ENCODE measurements at regions not wholly inside any gene's neighbourhood (a gene's known extent, or its start where the extent isn't known, plus 50 kb on each side); places are given as distances from the start of the nearest gene placed in this dataset.

DNA sequence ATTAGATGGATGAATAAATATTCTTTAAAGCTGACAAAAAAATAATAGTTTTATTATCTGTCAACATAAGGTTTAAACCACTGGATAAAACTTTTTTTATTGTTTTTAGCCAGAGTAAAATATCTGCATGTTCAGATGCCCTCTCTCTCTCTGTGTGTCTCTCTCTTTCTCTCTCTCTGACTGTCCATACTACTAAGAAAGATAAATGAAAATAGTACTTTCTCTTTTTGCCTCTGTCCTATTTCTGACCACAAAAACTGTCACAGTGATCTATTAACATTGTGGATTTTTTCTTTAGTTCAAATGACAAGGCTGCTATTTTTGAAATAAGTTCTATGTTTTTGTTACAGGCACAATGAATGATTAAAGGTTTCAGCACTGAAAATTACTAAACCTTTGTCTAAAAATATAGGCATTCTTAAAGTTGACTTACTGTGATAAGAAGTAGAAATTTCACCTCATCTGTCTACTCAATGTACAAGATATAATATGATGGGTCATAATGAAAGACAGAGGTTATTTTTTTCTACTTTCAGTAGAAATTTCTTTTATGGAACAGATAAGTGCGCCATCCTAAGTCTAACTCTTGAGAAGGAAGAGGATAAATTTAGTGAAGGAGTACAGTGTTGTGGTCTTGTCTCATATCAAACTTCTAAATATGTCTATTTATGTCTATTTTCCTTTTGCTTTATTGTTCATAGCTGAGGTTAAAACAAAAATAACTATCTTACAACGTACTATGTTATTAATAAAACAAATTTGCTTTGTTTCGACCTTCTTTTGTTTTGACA is 341.9 kb upstream of the EYS start:
- H3K9me3 ChIP-seq (ENCODE audit: low read depth, low read length, poor library complexity, severe bottlenecking) = no peaks in the 10 kb centered on the region
- BruUV-seq (replicated peaks) = no TSS peak
- intact Hi-C loops (cut with micrococcal nuclease; ENCODE audit: unreplicated experiment) = no loop called here
- TF ChIP-seq EZH2 (IDR thresholded peaks at IDR 0.05; ENCODE audit: borderline replicate concordance, low read depth, low read length, poor library complexity, severe bottlenecking) = no peak
- TF ChIP-seq, protein P1, sequence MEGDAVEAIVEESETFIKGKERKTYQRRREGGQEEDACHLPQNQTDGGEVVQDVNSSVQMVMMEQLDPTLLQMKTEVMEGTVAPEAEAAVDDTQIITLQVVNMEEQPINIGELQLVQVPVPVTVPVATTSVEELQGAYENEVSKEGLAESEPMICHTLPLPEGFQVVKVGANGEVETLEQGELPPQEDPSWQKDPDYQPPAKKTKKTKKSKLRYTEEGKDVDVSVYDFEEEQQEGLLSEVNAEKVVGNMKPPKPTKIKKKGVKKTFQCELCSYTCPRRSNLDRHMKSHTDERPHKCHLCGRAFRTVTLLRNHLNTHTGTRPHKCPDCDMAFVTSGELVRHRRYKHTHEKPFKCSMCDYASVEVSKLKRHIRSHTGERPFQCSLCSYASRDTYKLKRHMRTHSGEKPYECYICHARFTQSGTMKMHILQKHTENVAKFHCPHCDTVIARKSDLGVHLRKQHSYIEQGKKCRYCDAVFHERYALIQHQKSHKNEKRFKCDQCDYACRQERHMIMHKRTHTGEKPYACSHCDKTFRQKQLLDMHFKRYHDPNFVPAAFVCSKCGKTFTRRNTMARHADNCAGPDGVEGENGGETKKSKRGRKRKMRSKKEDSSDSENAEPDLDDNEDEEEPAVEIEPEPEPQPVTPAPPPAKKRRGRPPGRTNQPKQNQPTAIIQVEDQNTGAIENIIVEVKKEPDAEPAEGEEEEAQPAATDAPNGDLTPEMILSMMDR (conservative IDR thresholded peaks at IDR 0.05; ENCODE audit: low read depth, low read length) = no peak
- H3K27ac ChIP-seq (ENCODE audit: low read depth, low read length, poor library complexity, severe bottlenecking) = no peak overlapping the region
- H3K27me3 ChIP-seq (replicated peaks; ENCODE audit: insufficient read depth, low read depth, low read length, poor library complexity) = no peaks in the 10 kb centered on the region
- POLR2A ChIA-PET (ENCODE audit: low non-redundant PET) = no interaction called here
- no peaks in the 10 kb centered on the region for H3K4me1 ChIP-seq (ENCODE audit: insufficient read depth, low read length, poor library complexity, severe bottlenecking)
- no peak overlapping the region for H3K4me3 ChIP-seq (ENCODE audit: low read depth, low read length, poor library complexity, severe bottlenecking)
- no peak for DNase-seq (ENCODE audit: low spot score)
- CTCF ChIA-PET = no interaction called here
- no peaks in the 10 kb centered on the region for H3K36me3 ChIP-seq (ENCODE audit: insufficient read depth, low read length, poor library complexity, severe bottlenecking)

DNA sequence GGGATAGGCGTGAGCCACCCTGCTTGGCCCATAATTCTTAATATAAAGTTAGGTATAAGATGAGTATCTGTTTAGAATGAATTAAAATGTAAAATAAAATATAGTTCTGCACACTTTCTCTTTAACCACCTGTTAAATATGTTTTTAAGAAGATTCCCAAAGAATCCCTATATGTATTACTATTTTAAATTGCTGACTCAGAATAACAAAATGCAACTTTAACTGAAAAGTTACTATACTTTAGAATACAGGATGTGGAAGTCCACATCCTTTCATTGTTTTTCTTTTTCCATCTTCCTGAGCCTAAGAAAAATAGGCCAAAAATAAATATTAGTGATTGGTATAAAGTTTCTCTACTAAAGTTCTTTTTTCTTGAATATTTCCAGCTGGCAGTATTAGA is 325.6 kb upstream of the EYS start:
- no peak for DNase-seq (ENCODE audit: low spot score)
- intact Hi-C loops (cut with micrococcal nuclease; ENCODE audit: unreplicated experiment) = no loop called here
- Histone ChIP-seq H3K4me1 (ENCODE audit: insufficient read depth, low read length, poor library complexity, severe bottlenecking) (no peaks in the 10 kb centered on the region), H3K4me3 (ENCODE audit: low read depth, low read length, poor library complexity, severe bottlenecking) (no peak overlapping the region), H3K27ac (ENCODE audit: low read depth, low read length, poor library complexity, severe bottlenecking) (no peak overlapping the region), H3K36me3 (ENCODE audit: insufficient read depth, low read length, poor library complexity, severe bottlenecking) (no peaks in the 10 kb centered on the region), H3K9me3 (ENCODE audit: low read depth, low read length, poor library complexity, severe bottlenecking) (peaks cover 6% of the 10 kb centered on the region), H3K27me3 (replicated peaks; ENCODE audit: insufficient read depth, low read depth, low read length, poor library complexity) (no peaks in the 10 kb centered on the region)
- TF ChIP-seq EZH2 (IDR thresholded peaks at IDR 0.05; ENCODE audit: borderline replicate concordance, low read depth, low read length, poor library complexity, severe bottlenecking) = no peak
- TF ChIP-seq, protein P1 (conservative IDR thresholded peaks at IDR 0.05; ENCODE audit: low read depth, low read length) = no peak
- no TSS peak for BruUV-seq (replicated peaks)
- POLR2A ChIA-PET (ENCODE audit: low non-redundant PET) = no interaction called here
- CTCF ChIA-PET = no interaction called here

DNA sequence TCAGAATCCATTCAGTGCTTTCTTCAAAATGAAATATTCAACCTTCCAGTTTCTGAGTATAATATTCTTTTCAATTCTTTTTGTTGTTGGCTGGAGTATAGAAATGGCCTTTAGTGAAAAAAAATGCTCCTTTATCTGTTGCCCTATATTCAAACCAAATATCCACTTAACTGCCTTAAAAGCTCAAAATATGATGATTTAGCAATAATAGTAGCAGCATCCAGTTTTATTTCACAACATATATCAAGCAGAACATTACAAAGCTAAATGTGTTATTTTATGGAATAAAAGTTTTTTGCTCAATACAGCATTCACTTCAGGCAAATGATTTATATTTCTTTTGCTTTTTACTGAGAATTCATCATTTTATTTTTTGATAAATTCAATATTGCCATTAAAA is 322.4 kb upstream of the EYS start:
- BruUV-seq (replicated peaks) = no TSS peak
- POLR2A ChIA-PET (ENCODE audit: low non-redundant PET) = no interaction called here
- DNase-seq (ENCODE audit: low spot score) = no peak
- no peaks in the 10 kb centered on the region for H3K27me3 ChIP-seq (replicated peaks; ENCODE audit: insufficient read depth, low read depth, low read length, poor library complexity)
- no peak overlapping the region for H3K27ac ChIP-seq (ENCODE audit: low read depth, low read length, poor library complexity, severe bottlenecking)
- H3K36me3 ChIP-seq (ENCODE audit: insufficient read depth, low read length, poor library complexity, severe bottlenecking) = no peaks in the 10 kb centered on the region
- H3K4me3 ChIP-seq (ENCODE audit: low read depth, low read length, poor library complexity, severe bottlenecking) = no peak overlapping the region
- no peaks in the 10 kb centered on the region for H3K4me1 ChIP-seq (ENCODE audit: insufficient read depth, low read length, poor library complexity, severe bottlenecking)
- TF ChIP-seq, protein P1 (conservative IDR thresholded peaks at IDR 0.05; ENCODE audit: low read depth, low read length) = no peak
- no peak for TF ChIP-seq EZH2 (IDR thresholded peaks at IDR 0.05; ENCODE audit: borderline replicate concordance, low read depth, low read length, poor library complexity, severe bottlenecking)
- CTCF ChIA-PET = no interaction called here
- H3K9me3 ChIP-seq (ENCODE audit: low read depth, low read length, poor library complexity, severe bottlenecking) = peaks cover 4% of the 10 kb centered on the region
- intact Hi-C loops (cut with micrococcal nuclease; ENCODE audit: unreplicated experiment) = no loop called here

Measured in A673 (cell line).